ENCODE measurements at regions not wholly inside any gene's neighbourhood (a gene's known extent, or its start where the extent isn't known, plus 50 kb on each side); places are given as distances from the start of the nearest gene placed in this dataset.

DNA sequence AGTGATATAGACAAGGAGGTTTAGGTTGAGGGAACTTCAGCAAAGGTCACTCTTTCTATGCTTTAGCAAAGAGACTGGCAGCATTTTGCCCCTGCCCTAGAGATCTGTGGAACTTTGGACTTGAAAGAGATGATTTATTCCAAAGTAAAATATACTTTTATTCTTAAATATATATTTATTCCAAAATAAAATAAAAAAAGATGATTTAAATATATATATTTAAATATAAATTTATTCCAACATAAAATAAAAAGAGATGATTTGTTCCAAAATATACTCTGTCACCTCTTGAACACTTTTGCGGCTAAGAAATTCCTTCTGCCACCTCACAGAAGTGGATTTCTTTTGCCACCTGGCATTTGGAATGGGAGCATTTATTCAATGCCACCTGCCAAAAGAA, 521.3 kb upstream of the CHORDC1 start:
- no peak for TF ChIP-seq CTCF (IDR thresholded peaks at IDR 0.05)
- no peak for TF ChIP-seq EP300 (IDR thresholded peaks at IDR 0.05)
- no peak for TF ChIP-seq POLR2AphosphoS5 (IDR thresholded peaks at IDR 0.05)
